ENCODE measurements at regions not wholly inside any gene's neighbourhood (a gene's known extent, or its start where the extent isn't known, plus 50 kb on each side); places are given as distances from the start of the nearest gene placed in this dataset.

GRCh38 chr22:27302501-27302900, 499.1 kb downstream of the MN1 start:
- no peak for DNase-seq

DNA sequence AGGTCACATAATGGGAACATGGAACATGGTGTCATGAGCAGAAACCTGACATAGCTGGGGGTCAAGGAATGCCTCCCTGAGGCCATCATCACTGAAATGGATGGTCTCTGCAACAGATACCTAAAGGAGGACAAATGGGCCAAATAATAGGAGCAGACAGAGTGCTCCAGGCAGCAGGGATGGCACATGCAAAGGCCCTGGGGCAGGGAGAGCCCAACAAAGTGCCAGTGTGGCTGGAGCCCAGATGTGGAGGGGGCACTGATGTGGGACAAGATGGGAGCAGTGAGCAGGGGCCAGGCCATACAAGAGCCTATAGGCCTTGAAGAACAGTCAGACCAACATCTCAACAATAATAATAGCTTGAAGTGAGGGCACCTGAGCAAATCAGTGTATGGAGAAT, 497.8 kb downstream of the MN1 start:
- DNase-seq, result no peak
- Histone ChIP-seq H3K4me1 (no peaks in the 10 kb centered on the region), H3K27ac (no peak overlapping the region), H3K9me3 (no peaks in the 10 kb centered on the region), H3K36me3 (no peaks in the 10 kb centered on the region), H3K27me3 (no peaks in the 10 kb centered on the region), H3K4me3 (no peak overlapping the region)
- TF ChIP-seq, protein P1, sequence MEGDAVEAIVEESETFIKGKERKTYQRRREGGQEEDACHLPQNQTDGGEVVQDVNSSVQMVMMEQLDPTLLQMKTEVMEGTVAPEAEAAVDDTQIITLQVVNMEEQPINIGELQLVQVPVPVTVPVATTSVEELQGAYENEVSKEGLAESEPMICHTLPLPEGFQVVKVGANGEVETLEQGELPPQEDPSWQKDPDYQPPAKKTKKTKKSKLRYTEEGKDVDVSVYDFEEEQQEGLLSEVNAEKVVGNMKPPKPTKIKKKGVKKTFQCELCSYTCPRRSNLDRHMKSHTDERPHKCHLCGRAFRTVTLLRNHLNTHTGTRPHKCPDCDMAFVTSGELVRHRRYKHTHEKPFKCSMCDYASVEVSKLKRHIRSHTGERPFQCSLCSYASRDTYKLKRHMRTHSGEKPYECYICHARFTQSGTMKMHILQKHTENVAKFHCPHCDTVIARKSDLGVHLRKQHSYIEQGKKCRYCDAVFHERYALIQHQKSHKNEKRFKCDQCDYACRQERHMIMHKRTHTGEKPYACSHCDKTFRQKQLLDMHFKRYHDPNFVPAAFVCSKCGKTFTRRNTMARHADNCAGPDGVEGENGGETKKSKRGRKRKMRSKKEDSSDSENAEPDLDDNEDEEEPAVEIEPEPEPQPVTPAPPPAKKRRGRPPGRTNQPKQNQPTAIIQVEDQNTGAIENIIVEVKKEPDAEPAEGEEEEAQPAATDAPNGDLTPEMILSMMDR (IDR thresholded peaks at IDR 0.05), result no peak
- no peak for TF ChIP-seq POLR2A (IDR thresholded peaks at IDR 0.05)

More at GRCh38 chr22:27302501-27302900, 499.1 kb downstream of the MN1 start:
- TF ChIP-seq, protein P1 (IDR thresholded peaks at IDR 0.05), result no peak
- TF ChIP-seq POLR2A (IDR thresholded peaks at IDR 0.05), result no peak
- Histone ChIP-seq H3K4me3 (no peak overlapping the region), H3K4me1 (no peaks in the 10 kb centered on the region), H3K36me3 (no peaks in the 10 kb centered on the region), H3K27ac (no peak overlapping the region), H3K9me3 (no peaks in the 10 kb centered on the region), H3K27me3 (no peaks in the 10 kb centered on the region)

GRCh38 chr22:27306771-27307170, 494.8 kb downstream of the MN1 start:
- Histone ChIP-seq H3K9me3 (no peaks in the 10 kb centered on the region), H3K27me3 (no peaks in the 10 kb centered on the region), H3K36me3 (no peaks in the 10 kb centered on the region), H3K4me3 (no peak overlapping the region), H3K4me1 (peaks cover 0 to 6% (median 0%) of the 10 kb centered on the region in 4 donors), H3K27ac (no peak overlapping the region)
- DNase-seq, result no peak
- TF ChIP-seq, protein P1 (IDR thresholded peaks at IDR 0.05), result no peak
- TF ChIP-seq POLR2A (IDR thresholded peaks at IDR 0.05), result no peak

- H3K9me3 ChIP-seq, result no peaks in the 10 kb centered on the region
- DNase-seq, result no peak
- H3K36me3 ChIP-seq, result no peaks in the 10 kb centered on the region
- H3K27me3 ChIP-seq, result no peaks in the 10 kb centered on the region
- peaks cover 0 to 8% (median 0%) of the 10 kb centered on the region in 4 donors for H3K4me1 ChIP-seq
- no peak for TF ChIP-seq POLR2A (IDR thresholded peaks at IDR 0.05)
- TF ChIP-seq, protein P1 (IDR thresholded peaks at IDR 0.05), result no peak
- H3K27ac ChIP-seq, result no peak overlapping the region
- H3K4me3 ChIP-seq, result no peak overlapping the region
Observed at GRCh38 chr22:27307545-27308247, 493.9 kb downstream of the MN1 start.

GRCh38 chr22:27308513-27308912, 493.0 kb downstream of the MN1 start:
- H3K9me3 ChIP-seq, result no peaks in the 10 kb centered on the region
- no peak overlapping the region for H3K4me3 ChIP-seq
- H3K36me3 ChIP-seq, result no peaks in the 10 kb centered on the region
- no peak overlapping the region for H3K27ac ChIP-seq
- no peak for TF ChIP-seq POLR2A (IDR thresholded peaks at IDR 0.05)
- TF ChIP-seq, protein P1 (IDR thresholded peaks at IDR 0.05), result no peak
- DNase-seq, result no peak
- peaks cover 0 to 17% (median 0%) of the 10 kb centered on the region in 4 donors for H3K4me1 ChIP-seq
- no peaks in the 10 kb centered on the region for H3K27me3 ChIP-seq

All from Peyer's patch (tissue), 4 donors.